Frontal cortex (tissue), 3 donors: ENCODE measurements at regions not wholly inside any gene's neighbourhood (a gene's known extent, or its start where the extent isn't known, plus 50 kb on each side); places are given as distances from the start of the nearest gene placed in this dataset.
A peak's percentile ranks its signal among the peaks of the same experiment; 100 is the strongest.
"Not testable (repeated sequence)": the region's sequence is repeated elsewhere in the genome, so short reads cannot be mapped to it uniquely, and the experiment has no call there.

Experiments used
- DNase-seq, 2 donors: peaks; one replicate each; pipeline ENCODE4 v3.0.0; 2012; ENCODE audit warnings: low spot score in 2 of 2
- FAIRE-seq: peaks from 2 replicates; lab custom pipeline; 2012; peaks lifted over from hg19 to GRCh38; lab: Jason Lieb, UNC
- donor health status: control.
- donor health status: control.
- donor health status: control.

GRCh38 chr4:143819029-143819428 is 86.3 kb downstream of the GYPE start:
- no peak for FAIRE-seq
- no peak for DNase-seq

DNA sequence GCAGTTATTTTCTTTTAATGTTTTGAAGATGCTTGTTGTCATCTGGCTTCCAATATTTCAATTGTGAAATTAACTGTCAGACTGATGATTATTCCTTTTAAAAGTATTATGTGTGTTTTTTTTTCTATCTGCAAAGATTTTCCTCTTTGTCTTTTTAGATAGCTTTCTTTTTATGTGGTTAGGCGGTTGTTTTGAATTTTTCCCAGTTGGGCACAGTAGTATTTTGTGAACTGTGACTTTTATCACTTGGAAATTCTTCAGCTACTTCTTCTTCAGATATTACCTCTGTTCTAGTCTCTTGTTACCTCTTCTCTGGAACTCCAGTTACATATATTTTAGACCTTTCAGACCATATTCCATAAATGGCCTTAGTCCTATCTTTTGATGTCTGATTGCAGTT is 87.5 kb downstream of the GYPE start:
- not testable (repeated sequence) for DNase-seq, FAIRE-seq

DNA sequence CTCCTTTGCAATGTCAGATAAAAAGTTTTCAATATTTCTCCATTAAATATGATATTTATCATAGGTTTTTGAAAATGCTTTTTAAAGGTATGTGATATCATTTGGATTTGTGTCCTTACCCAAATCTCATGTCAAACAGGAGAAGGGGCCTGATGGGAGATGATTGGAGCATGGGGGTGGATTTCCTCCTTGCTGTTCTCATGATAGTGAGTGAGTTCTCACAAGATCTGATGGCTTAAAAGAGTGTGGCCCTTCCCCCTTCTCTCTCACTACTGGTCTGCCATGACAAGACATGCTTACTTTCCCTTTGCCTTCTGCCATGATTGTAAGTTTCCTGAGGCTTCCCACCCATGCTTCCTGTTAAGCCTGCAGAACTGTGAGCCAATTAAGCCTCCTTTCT is 90.0 kb downstream of the GYPE start:
- not testable (repeated sequence) for DNase-seq, FAIRE-seq

DNA sequence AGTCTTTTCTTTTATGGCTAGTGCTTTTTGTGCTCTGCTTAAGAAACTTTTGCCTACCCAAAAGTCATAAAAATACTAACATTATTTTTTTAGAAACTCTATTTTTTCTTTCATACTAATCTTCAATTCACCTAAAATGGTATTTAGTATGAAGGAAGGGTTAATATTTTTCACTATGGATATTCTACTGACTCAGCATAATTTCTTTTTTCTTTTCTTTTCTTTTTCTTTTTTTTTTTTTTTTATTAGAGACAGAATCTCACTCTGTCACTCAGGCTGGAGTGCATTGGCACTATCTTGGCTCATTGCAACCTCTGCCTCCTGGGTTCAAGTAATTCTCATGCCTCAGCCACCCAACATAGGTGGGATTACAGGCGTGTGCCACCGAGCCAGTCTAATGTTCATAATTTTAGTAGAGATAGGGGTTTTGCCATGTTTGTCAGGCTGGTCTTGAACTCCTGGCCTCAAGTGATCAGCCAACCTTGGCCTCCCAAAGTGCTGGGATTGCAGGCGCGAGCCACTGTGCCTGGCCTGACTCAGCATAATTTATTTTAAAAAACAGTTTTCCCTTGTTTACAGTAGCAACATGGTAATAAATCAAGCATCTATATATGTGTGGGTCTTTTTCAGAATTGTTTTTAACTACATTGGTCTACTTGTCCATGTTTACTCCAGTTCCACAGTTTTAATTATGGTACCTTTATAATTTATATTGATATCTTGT is 91.8 kb downstream of the GYPE start:
- DNase-seq, FAIRE-seq: not testable (repeated sequence)

GRCh38 chr4:143791693-143792092 is 91.2 kb upstream of the FREM3 start:
- FAIRE-seq: peak; percentile 43
- DNase-seq: not testable (repeated sequence)

DNA sequence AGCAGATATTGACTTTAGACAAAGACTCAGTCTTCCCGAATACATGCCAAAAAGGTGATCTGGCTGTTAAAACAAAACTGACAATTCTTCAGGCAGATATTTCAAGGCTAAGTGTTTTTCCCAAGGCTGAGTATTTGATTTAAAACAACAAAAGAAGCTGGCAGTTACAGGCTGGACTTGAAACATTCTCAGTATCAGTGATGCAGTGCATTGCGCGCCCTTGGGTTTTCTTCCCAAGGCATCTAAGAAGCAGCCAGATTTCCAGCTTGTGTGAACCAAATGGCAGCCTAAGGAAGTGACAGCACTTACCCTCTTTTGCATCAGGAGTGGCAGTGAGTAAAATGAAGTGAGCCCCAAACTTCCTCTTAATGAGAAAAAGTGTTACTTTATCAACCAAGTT is 90.0 kb upstream of the FREM3 start:
- not testable (repeated sequence) for FAIRE-seq, DNase-seq

GRCh38 chr4:143789618-143790017 is 89.1 kb upstream of the FREM3 start:
- not testable (repeated sequence) for FAIRE-seq, DNase-seq

GRCh38 chr4:143784567-143784966 is 84.1 kb upstream of the FREM3 start:
- FAIRE-seq: no peak
- no peak for DNase-seq

- DNase-seq: no peak
- FAIRE-seq: no peak
These were observed 82.0 kb upstream of the FREM3 start for GRCh38 chr4:143782521-143782920.

DNA sequence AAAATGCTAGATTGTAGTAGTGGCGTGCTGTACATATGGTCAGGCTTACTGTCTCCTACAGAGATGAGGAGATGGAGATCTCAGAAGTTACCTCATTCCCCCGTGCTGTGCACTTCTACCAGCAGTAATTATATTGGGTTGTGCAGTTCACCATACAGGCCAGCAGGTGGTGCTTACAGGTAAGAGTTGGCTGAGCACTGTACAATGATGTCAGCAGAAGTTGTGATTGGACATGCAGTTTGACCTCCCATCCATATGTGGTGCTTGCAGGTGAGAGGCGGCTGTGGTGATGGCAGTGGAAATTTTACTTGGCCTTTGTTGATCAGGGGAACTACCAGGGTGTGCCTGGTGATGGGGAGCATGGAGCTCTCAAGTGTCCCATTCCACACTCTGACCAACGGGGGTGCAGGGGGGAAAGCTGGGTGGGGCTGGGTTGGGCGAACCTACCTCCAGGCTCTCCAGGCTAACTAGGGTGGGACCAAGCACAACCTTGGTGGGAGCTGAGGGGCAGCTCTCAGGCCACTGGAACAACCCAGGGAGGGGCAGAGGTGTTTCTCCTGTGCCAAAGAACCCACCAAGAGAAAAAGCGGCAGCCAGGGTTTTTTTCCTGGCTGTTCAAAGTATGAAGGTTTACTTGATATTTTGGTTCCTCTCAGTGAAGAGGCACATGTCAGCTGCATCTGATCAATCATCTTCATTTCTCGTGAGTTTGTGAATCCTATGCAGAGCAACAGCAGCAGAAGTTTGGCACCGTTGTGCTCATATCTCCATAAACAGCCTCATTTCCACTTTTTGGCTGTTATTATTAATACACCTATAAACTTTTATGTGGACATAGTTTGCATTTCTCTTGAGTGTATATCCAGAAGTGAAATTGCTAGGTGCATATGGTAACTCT is 73.8 kb upstream of the FREM3 start:
- FAIRE-seq (no peak), DNase-seq (no peak)

DNA sequence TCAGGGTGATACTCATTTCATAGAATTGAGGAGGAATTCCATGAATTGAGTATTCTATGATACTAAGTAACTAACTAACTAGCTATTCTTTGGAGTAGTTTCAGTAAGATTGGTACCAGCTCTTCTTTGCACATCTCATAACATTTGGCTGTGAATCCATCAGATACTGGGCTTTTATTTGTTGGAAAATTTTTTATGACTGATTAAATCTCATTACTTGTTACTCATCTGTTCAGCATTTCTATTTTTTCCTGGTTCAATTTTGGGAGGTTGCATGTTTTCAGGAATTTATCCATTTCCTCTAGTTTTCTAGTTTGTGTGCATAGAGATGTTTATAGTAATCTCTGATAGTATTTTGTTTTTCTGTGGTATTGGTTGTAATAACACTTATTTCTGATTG is 70.8 kb upstream of the FREM3 start:
- FAIRE-seq: no peak
- DNase-seq: no peak

DNA sequence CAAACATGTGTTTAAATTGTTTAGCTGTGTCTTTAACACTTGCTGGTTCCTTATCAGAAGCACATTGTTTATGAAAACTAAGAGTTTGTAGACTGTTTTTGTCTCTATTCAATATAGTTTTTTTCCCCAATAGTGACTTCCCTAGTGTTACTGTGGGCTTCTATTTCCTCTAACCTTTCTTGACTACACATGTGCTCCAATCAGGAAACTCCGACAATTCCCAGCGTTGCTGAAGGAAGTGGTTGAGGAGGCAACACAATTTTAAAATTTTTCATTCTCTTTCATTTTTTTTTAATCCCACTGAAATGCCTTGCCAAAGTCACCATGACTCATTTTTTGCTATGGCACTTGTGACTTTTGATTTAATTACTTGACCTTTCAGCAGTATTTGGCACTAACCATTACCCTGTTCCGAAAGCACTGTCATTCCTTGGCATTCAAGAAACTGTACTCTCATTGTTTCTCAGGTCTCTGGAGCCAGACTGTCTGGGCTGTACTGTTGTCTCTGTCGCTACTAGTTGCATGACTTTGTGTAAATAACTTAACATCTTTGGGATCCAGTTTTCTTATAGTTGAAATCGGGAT is 67.6 kb upstream of the FREM3 start:
- no peak for DNase-seq
- FAIRE-seq: no peak

DNA sequence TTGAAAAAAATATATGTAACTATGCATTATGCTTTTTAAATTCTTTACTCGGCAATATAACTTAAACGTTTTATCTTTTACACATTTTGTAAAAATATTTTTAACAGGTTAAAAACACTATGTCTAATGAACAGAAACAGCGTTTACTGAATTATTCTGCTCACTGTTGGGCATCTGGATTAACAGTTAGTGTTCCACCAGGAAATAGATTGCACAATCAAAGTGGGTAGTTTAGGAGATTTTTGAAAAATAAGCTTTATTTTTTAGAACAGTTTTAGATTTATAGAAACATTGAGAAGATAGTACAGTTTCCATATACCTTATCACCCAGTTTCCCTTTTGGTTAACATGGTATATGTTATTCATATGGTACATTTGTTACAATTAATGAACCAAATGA is 63.1 kb upstream of the FREM3 start:
- FAIRE-seq (no peak), DNase-seq (no peak)

DNA sequence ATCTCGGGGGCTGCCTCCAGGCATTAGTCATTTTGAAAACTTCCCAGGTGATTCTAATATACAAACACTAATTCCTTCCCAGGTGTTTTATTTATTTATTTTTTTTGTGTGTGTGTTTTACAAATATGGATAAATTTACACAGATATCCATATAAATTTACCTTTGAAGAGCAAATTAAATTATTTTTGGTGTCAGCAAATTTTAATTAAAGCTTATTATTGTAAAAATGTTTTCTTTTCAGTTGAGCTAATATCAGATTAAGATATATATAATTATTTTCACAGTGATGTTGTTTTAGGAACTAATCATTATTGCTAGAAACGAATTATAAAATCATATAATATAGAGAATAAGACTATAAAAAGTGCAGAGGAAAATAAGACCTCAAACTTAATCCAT is 62.0 kb upstream of the FREM3 start:
- FAIRE-seq: peak; percentile 52

More for the DNA sequence above, 62.0 kb upstream of the FREM3 start:
- no peak for DNase-seq
